ENCODE measurements at regions not wholly inside any gene's neighbourhood (a gene's known extent, or its start where the extent isn't known, plus 50 kb on each side); places are given as distances from the start of the nearest gene placed in this dataset.
"Not testable (repeated sequence)": the region's sequence is repeated elsewhere in the genome, so short reads cannot be mapped to it uniquely, and the experiment has no call there.

GRCh38 chr9:29609282-29609681 lies 2036.0 kb upstream of the C9orf72 start:
- DNase-seq (ENCODE audit: low spot score), result no peak

- DNase-seq (ENCODE audit: low spot score), result no peak
Observed at GRCh38 chr9:29613773-29614172, 2040.5 kb upstream of the C9orf72 start.

GRCh38 chr9:29616844-29617243 lies 2043.6 kb upstream of the C9orf72 start:
- DNase-seq (ENCODE audit: low spot score), result no peak

GRCh38 chr9:29625292-29625731 lies 2052.0 kb upstream of the C9orf72 start:
- DNase-seq (ENCODE audit: low spot score), result no peak

GRCh38 chr9:29625931-29626330 lies 2052.7 kb upstream of the C9orf72 start:
- DNase-seq (ENCODE audit: low spot score), result no peak

- not testable (repeated sequence) for DNase-seq (ENCODE audit: low spot score)
Observed at GRCh38 chr9:29628856-29629255, 2055.6 kb upstream of the C9orf72 start.

GRCh38 chr9:29637471-29638237 lies 2064.4 kb upstream of the C9orf72 start:
- no peak for DNase-seq (ENCODE audit: low spot score)

- no peak for DNase-seq (ENCODE audit: low spot score)
Observed at GRCh38 chr9:29640507-29640906, 2067.2 kb upstream of the C9orf72 start.

GRCh38 chr9:29644514-29644913 lies 2071.2 kb upstream of the C9orf72 start:
- DNase-seq (ENCODE audit: low spot score), result no peak

- no peak for DNase-seq (ENCODE audit: low spot score)
Observed at GRCh38 chr9:29647451-29647850, 2074.2 kb upstream of the C9orf72 start.

- no peak for DNase-seq (ENCODE audit: low spot score)
Observed at GRCh38 chr9:29648132-29648531, 2074.9 kb upstream of the C9orf72 start.

- DNase-seq (ENCODE audit: low spot score), result no peak
Observed at GRCh38 chr9:29648601-29649000, 2075.3 kb upstream of the C9orf72 start.

- no peak for DNase-seq (ENCODE audit: low spot score)
Observed at GRCh38 chr9:29656641-29657406, 2083.5 kb upstream of the C9orf72 start.

GRCh38 chr9:29657821-29658220 lies 2084.5 kb upstream of the C9orf72 start:
- no peak for DNase-seq (ENCODE audit: low spot score)

GRCh38 chr9:29659014-29659413 lies 2085.7 kb upstream of the C9orf72 start:
- no peak for DNase-seq (ENCODE audit: low spot score)

GRCh38 chr9:29659736-29660135 lies 2086.5 kb upstream of the C9orf72 start:
- DNase-seq (ENCODE audit: low spot score), result no peak

- DNase-seq (ENCODE audit: low spot score), result no peak
Observed at GRCh38 chr9:29668732-29669131, 2095.5 kb upstream of the C9orf72 start.

GRCh38 chr9:29669613-29670012 lies 2096.3 kb upstream of the C9orf72 start:
- DNase-seq (ENCODE audit: low spot score), result no peak

- no peak for DNase-seq (ENCODE audit: low spot score)
Observed at GRCh38 chr9:29685531-29685930, 2112.2 kb upstream of the C9orf72 start.

GRCh38 chr9:29691145-29691544 lies 2117.9 kb upstream of the C9orf72 start:
- DNase-seq (ENCODE audit: low spot score), result no peak

GRCh38 chr9:29691758-29692407 lies 2118.6 kb upstream of the C9orf72 start:
- no peak for DNase-seq (ENCODE audit: low spot score)

GRCh38 chr9:29697011-29697410 lies 2123.7 kb upstream of the C9orf72 start:
- no peak for DNase-seq (ENCODE audit: low spot score)

GRCh38 chr9:29701559-29701958 lies 2128.3 kb upstream of the C9orf72 start:
- no peak for DNase-seq (ENCODE audit: low spot score)

Measured in AG08395 (cell line).